ENCODE measurements at regions not wholly inside any gene's neighbourhood (a gene's known extent, or its start where the extent isn't known, plus 50 kb on each side); places are given as distances from the start of the nearest gene placed in this dataset.
"Not testable (repeated sequence)": the region's sequence is repeated elsewhere in the genome, so short reads cannot be mapped to it uniquely, and the experiment has no call there.

GRCh38 chr1:82139751-82140468 lies 339.2 kb downstream of the ADGRL2 start:
- no peaks in the 10 kb centered on the region for H3K27me3 ChIP-seq (ENCODE audit: control insufficient read depth in 2 of 2, insufficient read depth in 1 of 2, low read length in 1 of 2)
- WGBS, result 91% methylated on average over 8 of the region's 8 CpGs
- no peak overlapping the region for H3K4me3 ChIP-seq (ENCODE audit: low read length in 2 of 2)
- H3K27ac ChIP-seq (ENCODE audit: low read depth in 1 of 2, low read length in 1 of 2), result no peak overlapping the region
- DNase-seq (ENCODE audit: low read depth in 6 of 9, low spot score in 9 of 9), result no peak
- H3K9me3 ChIP-seq (ENCODE audit: control insufficient read depth in 2 of 2, insufficient read depth in 1 of 2, low read length in 1 of 2), result no peaks in the 10 kb centered on the region
- H3K36me3 ChIP-seq (ENCODE audit: control insufficient read depth in 2 of 2, insufficient read depth in 2 of 2, low read length in 1 of 2), result no peaks in the 10 kb centered on the region
- no peaks in the 10 kb centered on the region for H3K4me1 ChIP-seq (ENCODE audit: control insufficient read depth in 2 of 2, insufficient read depth in 2 of 2, low read length in 2 of 2)

- 94% methylated on average over 20 of the region's 20 CpGs for WGBS
- not testable (repeated sequence) for H3K36me3 ChIP-seq (ENCODE audit: control insufficient read depth in 2 of 2, insufficient read depth in 2 of 2, low read length in 1 of 2); DNase-seq (ENCODE audit: low read depth in 6 of 9, low spot score in 9 of 9); H3K9me3 ChIP-seq (ENCODE audit: control insufficient read depth in 2 of 2, insufficient read depth in 1 of 2, low read length in 1 of 2); H3K4me3 ChIP-seq (ENCODE audit: low read length in 2 of 2); H3K4me1 ChIP-seq (ENCODE audit: control insufficient read depth in 2 of 2, insufficient read depth in 2 of 2, low read length in 2 of 2); H3K27ac ChIP-seq (ENCODE audit: low read depth in 1 of 2, low read length in 1 of 2); H3K27me3 ChIP-seq (ENCODE audit: control insufficient read depth in 2 of 2, insufficient read depth in 1 of 2, low read length in 1 of 2)
Observed at GRCh38 chr1:82136351-82136750, 335.6 kb downstream of the ADGRL2 start.

GRCh38 chr1:82125866-82126265 lies 325.1 kb downstream of the ADGRL2 start:
- Histone ChIP-seq H3K9me3 (ENCODE audit: control insufficient read depth in 2 of 2, insufficient read depth in 1 of 2, low read length in 1 of 2) (no peaks in the 10 kb centered on the region), H3K27ac (ENCODE audit: low read depth in 1 of 2, low read length in 1 of 2) (no peak overlapping the region), H3K27me3 (ENCODE audit: control insufficient read depth in 2 of 2, insufficient read depth in 1 of 2, low read length in 1 of 2) (no peaks in the 10 kb centered on the region), H3K4me1 (ENCODE audit: control insufficient read depth in 2 of 2, insufficient read depth in 2 of 2, low read length in 2 of 2) (no peaks in the 10 kb centered on the region), H3K36me3 (ENCODE audit: control insufficient read depth in 2 of 2, insufficient read depth in 2 of 2, low read length in 1 of 2) (no peaks in the 10 kb centered on the region), H3K4me3 (ENCODE audit: low read length in 2 of 2) (no peak overlapping the region)
- 76% methylated on average over 1 of the region's 1 CpG for WGBS
- DNase-seq (ENCODE audit: low read depth in 6 of 9, low spot score in 9 of 9), result no peak

GRCh38 chr1:82125119-82125518 lies 324.4 kb downstream of the ADGRL2 start:
- Histone ChIP-seq H3K27me3 (ENCODE audit: control insufficient read depth in 2 of 2, insufficient read depth in 1 of 2, low read length in 1 of 2) (no peaks in the 10 kb centered on the region), H3K27ac (ENCODE audit: low read depth in 1 of 2, low read length in 1 of 2) (no peak overlapping the region), H3K36me3 (ENCODE audit: control insufficient read depth in 2 of 2, insufficient read depth in 2 of 2, low read length in 1 of 2) (no peaks in the 10 kb centered on the region), H3K4me1 (ENCODE audit: control insufficient read depth in 2 of 2, insufficient read depth in 2 of 2, low read length in 2 of 2) (no peaks in the 10 kb centered on the region), H3K4me3 (ENCODE audit: low read length in 2 of 2) (no peak overlapping the region), H3K9me3 (ENCODE audit: control insufficient read depth in 2 of 2, insufficient read depth in 1 of 2, low read length in 1 of 2) (no peaks in the 10 kb centered on the region)
- DNase-seq (ENCODE audit: low read depth in 6 of 9, low spot score in 9 of 9), result no peak
- 92% methylated on average over 3 of the region's 3 CpGs for WGBS

- no peaks in the 10 kb centered on the region for H3K27me3 ChIP-seq (ENCODE audit: control insufficient read depth in 2 of 2, insufficient read depth in 1 of 2, low read length in 1 of 2)
- H3K9me3 ChIP-seq (ENCODE audit: control insufficient read depth in 2 of 2, insufficient read depth in 1 of 2, low read length in 1 of 2), result no peaks in the 10 kb centered on the region
- no peak overlapping the region for H3K4me3 ChIP-seq (ENCODE audit: low read length in 2 of 2)
- DNase-seq (ENCODE audit: low read depth in 6 of 9, low spot score in 9 of 9), result no peak
- no peaks in the 10 kb centered on the region for H3K4me1 ChIP-seq (ENCODE audit: control insufficient read depth in 2 of 2, insufficient read depth in 2 of 2, low read length in 2 of 2)
- 97% methylated on average over 2 of the region's 2 CpGs for WGBS
- H3K27ac ChIP-seq (ENCODE audit: low read depth in 1 of 2, low read length in 1 of 2), result no peak overlapping the region
- no peaks in the 10 kb centered on the region for H3K36me3 ChIP-seq (ENCODE audit: control insufficient read depth in 2 of 2, insufficient read depth in 2 of 2, low read length in 1 of 2)
Observed at GRCh38 chr1:82121421-82121820, 320.7 kb downstream of the ADGRL2 start.

- Histone ChIP-seq H3K9me3 (ENCODE audit: control insufficient read depth in 2 of 2, insufficient read depth in 1 of 2, low read length in 1 of 2) (no peaks in the 10 kb centered on the region), H3K4me1 (ENCODE audit: control insufficient read depth in 2 of 2, insufficient read depth in 2 of 2, low read length in 2 of 2) (no peaks in the 10 kb centered on the region), H3K27ac (ENCODE audit: low read depth in 1 of 2, low read length in 1 of 2) (no peak overlapping the region), H3K36me3 (ENCODE audit: control insufficient read depth in 2 of 2, insufficient read depth in 2 of 2, low read length in 1 of 2) (no peaks in the 10 kb centered on the region), H3K27me3 (ENCODE audit: control insufficient read depth in 2 of 2, insufficient read depth in 1 of 2, low read length in 1 of 2) (no peaks in the 10 kb centered on the region), H3K4me3 (ENCODE audit: low read length in 2 of 2) (no peak overlapping the region)
- 94% methylated on average over 7 of the region's 7 CpGs for WGBS
- DNase-seq (ENCODE audit: low read depth in 6 of 9, low spot score in 9 of 9), result no peak
Observed at GRCh38 chr1:82116105-82116504, 315.4 kb downstream of the ADGRL2 start.

GRCh38 chr1:82114887-82115286 lies 314.2 kb downstream of the ADGRL2 start:
- Histone ChIP-seq H3K4me3 (ENCODE audit: low read length in 2 of 2) (no peak overlapping the region), H3K36me3 (ENCODE audit: control insufficient read depth in 2 of 2, insufficient read depth in 2 of 2, low read length in 1 of 2) (no peaks in the 10 kb centered on the region), H3K27me3 (ENCODE audit: control insufficient read depth in 2 of 2, insufficient read depth in 1 of 2, low read length in 1 of 2) (no peaks in the 10 kb centered on the region), H3K4me1 (ENCODE audit: control insufficient read depth in 2 of 2, insufficient read depth in 2 of 2, low read length in 2 of 2) (no peaks in the 10 kb centered on the region), H3K9me3 (ENCODE audit: control insufficient read depth in 2 of 2, insufficient read depth in 1 of 2, low read length in 1 of 2) (no peaks in the 10 kb centered on the region), H3K27ac (ENCODE audit: low read depth in 1 of 2, low read length in 1 of 2) (no peak overlapping the region)
- DNase-seq (ENCODE audit: low read depth in 6 of 9, low spot score in 9 of 9), result no peak
- WGBS, result 91% methylated on average over 4 of the region's 4 CpGs

- no peak for DNase-seq (ENCODE audit: low read depth in 6 of 9, low spot score in 9 of 9)
- Histone ChIP-seq H3K27me3 (ENCODE audit: control insufficient read depth in 2 of 2, insufficient read depth in 1 of 2, low read length in 1 of 2) (no peaks in the 10 kb centered on the region), H3K9me3 (ENCODE audit: control insufficient read depth in 2 of 2, insufficient read depth in 1 of 2, low read length in 1 of 2) (no peaks in the 10 kb centered on the region), H3K36me3 (ENCODE audit: control insufficient read depth in 2 of 2, insufficient read depth in 2 of 2, low read length in 1 of 2) (no peaks in the 10 kb centered on the region), H3K4me3 (ENCODE audit: low read length in 2 of 2) (no peak overlapping the region), H3K27ac (ENCODE audit: low read depth in 1 of 2, low read length in 1 of 2) (no peak overlapping the region), H3K4me1 (ENCODE audit: control insufficient read depth in 2 of 2, insufficient read depth in 2 of 2, low read length in 2 of 2) (peaks cover 3 to 5% of the 10 kb centered on the region in 2 donors)
- 87% methylated on average over 4 of the region's 4 CpGs for WGBS
Observed at GRCh38 chr1:82110366-82111254, 309.9 kb downstream of the ADGRL2 start.

- Histone ChIP-seq H3K27ac (ENCODE audit: low read depth in 1 of 2, low read length in 1 of 2) (peak overlapping the region in 1 of 2 donors; percentile 85), H3K4me3 (ENCODE audit: low read length in 2 of 2) (no peak overlapping the region), H3K4me1 (ENCODE audit: control insufficient read depth in 2 of 2, insufficient read depth in 2 of 2, low read length in 2 of 2) (peaks cover 3 to 5% of the 10 kb centered on the region in 2 donors), H3K27me3 (ENCODE audit: control insufficient read depth in 2 of 2, insufficient read depth in 1 of 2, low read length in 1 of 2) (no peaks in the 10 kb centered on the region), H3K36me3 (ENCODE audit: control insufficient read depth in 2 of 2, insufficient read depth in 2 of 2, low read length in 1 of 2) (no peaks in the 10 kb centered on the region), H3K9me3 (ENCODE audit: control insufficient read depth in 2 of 2, insufficient read depth in 1 of 2, low read length in 1 of 2) (no peaks in the 10 kb centered on the region)
- 6% methylated on average over 3 of the region's 3 CpGs for WGBS
- peak in 8 of 9 donors; percentile 33 to 84 (median 53) for DNase-seq (ENCODE audit: low read depth in 6 of 9, low spot score in 9 of 9)
Observed at GRCh38 chr1:82108843-82109242, 308.1 kb downstream of the ADGRL2 start.
